Mammary epithelial cell (primary cell): ENCODE measurements at regions not wholly inside any gene's neighbourhood (a gene's known extent, or its start where the extent isn't known, plus 50 kb on each side); places are given as distances from the start of the nearest gene placed in this dataset.

Experiments used
- CTCF ChIP-seq, 2 donors: IDR thresholded peaks in 1 of 2; conservative IDR thresholded peaks in 1 of 2; 2 replicates each; pipeline ENCODE4 v1.5.1; 2011 to 2012; ENCODE audit warnings: inconsistent platforms in 2 of 2, low read length in 2 of 2, mild to moderate bottlenecking in 2 of 2, control low read depth in 1 of 2, low read depth in 1 of 2; ENCODE audit not compliant: insufficient read depth in 1 of 2; ENCODE audit errors: extremely low read depth in 1 of 2
- EZH2 ChIP-seq: IDR thresholded peaks from 2 replicates; pipeline ENCODE4 v1.6.1; 2012; ENCODE audit warnings: low read length, inconsistent platforms, borderline replicate concordance

DNA sequence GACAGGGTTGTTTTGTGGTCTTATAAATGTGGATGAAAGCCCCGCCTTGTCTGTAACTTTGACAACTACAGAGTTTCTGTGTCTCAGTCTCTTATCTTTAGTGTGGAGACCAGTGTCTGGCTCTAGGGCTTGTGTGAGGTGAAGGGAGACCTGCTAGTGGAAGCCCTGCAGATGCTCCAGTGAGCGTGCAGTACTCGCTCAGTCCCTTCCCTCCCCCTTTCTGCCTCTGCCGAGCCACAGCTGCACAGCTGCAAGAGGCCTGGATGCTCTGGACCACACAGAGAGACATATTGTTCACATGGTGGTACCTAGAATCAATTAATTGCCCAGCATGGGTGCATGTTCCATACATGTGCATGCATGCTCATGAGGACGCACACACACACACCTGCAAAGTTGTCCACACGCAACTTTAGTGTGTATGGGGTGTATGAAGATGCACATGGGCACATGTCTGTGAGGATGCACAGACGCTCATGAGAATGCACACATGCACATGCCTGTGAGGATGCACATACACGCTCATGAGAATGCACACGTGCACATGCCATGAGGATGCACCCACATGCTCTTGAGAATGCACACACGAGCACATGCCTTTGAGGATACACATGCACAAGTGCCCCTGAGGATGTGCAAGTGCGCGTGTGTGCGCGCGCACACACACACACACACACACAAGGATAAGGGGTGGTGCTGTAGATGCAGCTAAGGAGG is 282.1 kb upstream of the HS6ST1 start:
- TF ChIP-seq CTCF (conservative IDR thresholded peaks at IDR 0.05 in 1 of 2, IDR thresholded peaks at IDR 0.05 in 1 of 2; ENCODE audit: extremely low read depth in 1 of 2, insufficient read depth in 1 of 2, low read depth in 1 of 2, low read length in 2 of 2) (no peak), EZH2 (no peak)
